GM12878 (cell line): ENCODE measurements at regions not wholly inside any gene's neighbourhood (a gene's known extent, or its start where the extent isn't known, plus 50 kb on each side); places are given as distances from the start of the nearest gene placed in this dataset.

ENCODE experiments used
- ATAC-seq: fragments of 200-7000 bp; cut with Tn5 transposase; 3 replicates; pipeline ENCODE4 v1.9.1; 2020; ENCODE audit warnings: mild to moderate bottlenecking, moderate library complexity
- BruUV-seq: library from RNA; stranded (reverse); fragments of 400-500 nt; replicated peaks from 2 replicates; lab custom pipeline; 2021; lab: Mats Ljungman, UMichigan
- CTCF ChIA-PET: fragments of 300-600 bp; sonication (Branson Sonifier 250); formaldehyde crosslinking; extraction: SDS; loops from one replicate; lab custom pipeline; 2021; ENCODE audit warnings: inconsistent platforms; lab: Yijun Ruan, JAX
- POLR2A ChIA-PET: fragments of 350-600 bp; formaldehyde crosslinking; extraction: SDS; loops from one replicate; lab custom pipeline; 2021; ENCODE audit warnings: inconsistent platforms; lab: Charles Lee
- RAD21 ChIA-PET: fragments of 300-600 bp; sonication (Branson Sonifier 250); formaldehyde crosslinking; loops from one replicate; lab custom pipeline; 2023; ENCODE audit warnings: antibody characterized with exemption; ENCODE audit not compliant: unreplicated experiment; lab: Charles Lee
- SMC1A ChIA-PET: fragments of 300-600 bp; sonication (Branson Sonifier 250); formaldehyde crosslinking; loops from one replicate; lab custom pipeline; 2023; ENCODE audit not compliant: unreplicated experiment, uncharacterized antibody; lab: Charles Lee
- DNase-seq: peaks from one replicate; pipeline ENCODE4 v3.0.0-alpha.2; 2011; ENCODE audit warnings: low read depth, low spot score
- FAIRE-seq: peaks from 3 replicates; lab custom pipeline; 2011; peaks lifted over from hg19 to GRCh38; lab: Jason Lieb, UNC
- H2AFZ ChIP-seq: 2 replicates; pipeline ENCODE4 v1.6.0; 2011; ENCODE audit warnings: low read depth, low read length, control low read depth; ENCODE audit not compliant: control insufficient read depth
- H3K27ac ChIP-seq: 2 replicates; pipeline ENCODE4 v1.5.1; 2011; ENCODE audit warnings: control low read depth; ENCODE audit not compliant: control insufficient read depth, insufficient read depth
- H3K27me3 ChIP-seq, 2 experiments: replicated peaks in 1 of 2; 2 replicates each; pipeline versions ENCODE4 v1.6.0 to v1.6.1; 2011; ENCODE audit warnings: low read length in 1 of 2; ENCODE audit not compliant: control insufficient read depth in 2 of 2, insufficient read depth in 2 of 2
- H3K36me3 ChIP-seq, 2 experiments: 2 replicates each; pipeline ENCODE4 v1.5.1; 2011; ENCODE audit warnings: low read length in 1 of 2; ENCODE audit not compliant: control insufficient read depth in 2 of 2, insufficient read depth in 2 of 2
- H3K4me1 ChIP-seq: 2 replicates; pipeline ENCODE4 v1.6.1; 2011; ENCODE audit warnings: mild to moderate bottlenecking, low read length, moderate library complexity, mixed read lengths; ENCODE audit not compliant: control insufficient read depth, insufficient read depth
- H3K4me2 ChIP-seq: 2 replicates; pipeline ENCODE4 v1.6.0; 2011; ENCODE audit warnings: control low read depth; ENCODE audit not compliant: control insufficient read depth, insufficient read depth
- H3K4me3 ChIP-seq: fragments of 200-600 bp; sonication (generic); 2 replicates; pipeline ENCODE4 v1.5.1; 2016
- H3K79me2 ChIP-seq: 2 replicates; pipeline ENCODE4 v1.6.0; 2011; ENCODE audit warnings: low read length; ENCODE audit not compliant: control insufficient read depth, insufficient read depth
- H3K9ac ChIP-seq: 2 replicates; pipeline ENCODE4 v1.8.0; 2011; ENCODE audit warnings: low read length, control low read depth, mixed read lengths; ENCODE audit not compliant: control insufficient read depth, insufficient read depth
- H3K9me3 ChIP-seq: replicated peaks from 3 replicates; pipeline ENCODE4 v1.5.1; 2011; ENCODE audit warnings: mild to moderate bottlenecking, low read length; ENCODE audit not compliant: control insufficient read depth, insufficient read depth
- H4K20me1 ChIP-seq: 2 replicates; pipeline ENCODE4 v1.6.0; 2011; ENCODE audit not compliant: control insufficient read depth, insufficient read depth
- BMI1 ChIP-seq: fragments of 450-650 bp; IDR thresholded peaks from 2 replicates; pipeline ENCODE4 v1.6.1; 2016; ENCODE audit warnings: mild to moderate bottlenecking, moderate library complexity, borderline replicate concordance
- CREM ChIP-seq: IDR thresholded peaks from 2 replicates; pipeline ENCODE4 v1.6.1; 2014; ENCODE audit warnings: antibody characterized with exemption, low read depth
- ELK1 ChIP-seq: IDR thresholded peaks from 2 replicates; pipeline ENCODE4 v1.6.1; 2012; ENCODE audit warnings: low read depth, low read length, improper control_type of control experiment
- EP300 ChIP-seq, 2 experiments: fragments of 150-350 bp in 1 of 2; IDR thresholded peaks; 2 replicates each; pipeline ENCODE4 v1.6.1; 2011 to 2012; ENCODE audit warnings: low read depth in 2 of 2, low read length in 2 of 2, borderline replicate concordance in 1 of 2, improper control_type of control experiment in 1 of 2, inconsistent platforms in 1 of 2; ENCODE audit not compliant: control insufficient read depth in 1 of 2
- GATAD2B ChIP-seq: fragments of 450-650 bp; conservative IDR thresholded peaks from 2 replicates; pipeline ENCODE4 v1.6.1; 2017; ENCODE audit warnings: low read depth, mild to moderate bottlenecking, moderate library complexity
- IKZF2 ChIP-seq, 2 experiments: fragments of 450-650 bp; IDR thresholded peaks; 2 replicates each; pipeline ENCODE4 v1.6.1; 2017; ENCODE audit warnings: mild to moderate bottlenecking in 2 of 2, moderate library complexity in 2 of 2
- MYB ChIP-seq: fragments of 150-350 bp; IDR thresholded peaks from 2 replicates; pipeline ENCODE4 v1.6.1; 2014; ENCODE audit warnings: mild to moderate bottlenecking, low read depth, low read length, borderline replicate concordance
- MYC ChIP-seq: IDR thresholded peaks from 2 replicates; pipeline ENCODE4 v1.6.1; 2011; ENCODE audit warnings: mild to moderate bottlenecking, low read length, moderate library complexity, inconsistent platforms; ENCODE audit not compliant: insufficient read depth, insufficient replicate concordance, insufficient read length, severe bottlenecking
- RUNX3 ChIP-seq: IDR thresholded peaks from 2 replicates; pipeline ENCODE4 v1.6.1; 2012; ENCODE audit warnings: low read length, inconsistent platforms
- USF1 ChIP-seq: IDR thresholded peaks from 2 replicates; pipeline ENCODE4 v1.6.1; 2011; ENCODE audit warnings: borderline replicate concordance, low read depth, mild to moderate bottlenecking, moderate library complexity, mixed read lengths, low read length; ENCODE audit not compliant: insufficient read depth; ENCODE audit errors: extremely low read length
- ZNF592 ChIP-seq: fragments of 450-650 bp; IDR thresholded peaks from 2 replicates; pipeline ENCODE4 v1.6.1; 2017; ENCODE audit warnings: mild to moderate bottlenecking, moderate library complexity
- WGBS: methylation state at CpG from one replicate; pipeline ENCODE4 v1.1.6; 2016; ENCODE audit warnings: low lambda C conversion rate; ENCODE audit not compliant: insufficient replicate concordance, insufficient coverage; ENCODE audit errors: missing lambda C conversion rate; 5-methylcytosine and 5-hydroxymethylcytosine counted together
- in situ Hi-C: fragments of 300-500 bp; cut with MboI; formaldehyde crosslinking; loops from 9 replicates; pipeline ENCODE4 v1.14.3; 2018; ENCODE audit warnings: mixed read lengths
- intact Hi-C: fragments of 100-400 bp; cut with micrococcal nuclease; formaldehyde crosslinking; loops from one replicate; pipeline ENCODE4 v1.14.2; 2022; ENCODE audit not compliant: unreplicated experiment

- 39% methylated on average over 2 of the region's 2 CpGs for WGBS
Observed at GRCh38 chr3:164845739-164846138, 232.6 kb downstream of the SI start.

More at GRCh38 chr3:164845739-164846138, 232.6 kb downstream of the SI start:
- FAIRE-seq = no peak
- Histone ChIP-seq H3K36me3 (no peaks in the 10 kb centered on the region), H4K20me1 (no peaks in the 10 kb centered on the region), H3K27ac (no peak overlapping the region), H3K9me3 (no peaks in the 10 kb centered on the region), H3K27me3 (no peaks in the 10 kb centered on the region), H3K4me1 (no peaks in the 10 kb centered on the region), H3K4me3 (no peak overlapping the region), H3K79me2 (no peaks in the 10 kb centered on the region), H2AFZ (no peak overlapping the region), H3K9ac (no peak overlapping the region), H3K4me2 (no peak overlapping the region)
- BruUV-seq = no TSS peak
- DNase-seq = no peak
- POLR2A ChIA-PET = no interaction called here
- CTCF ChIA-PET = no interaction called here
- ATAC-seq = no peak
- TF ChIP-seq IKZF2 (IDR thresholded peaks at IDR 0.05) (no peak), ELK1 (no peak), CREM (no peak), EP300 (IDR thresholded peaks at IDR 0.05; ENCODE audit: borderline replicate concordance in 1 of 2, control insufficient read depth in 1 of 2, low read depth in 2 of 2, low read length in 2 of 2) (no peak), GATAD2B (no peak), RUNX3 (no peak), ZNF592 (no peak), MYC (no peak), MYB (no peak), USF1 (no peak), BMI1 (no peak)
- SMC1A ChIA-PET = no interaction called here
- in situ Hi-C loops (no loop called here), intact Hi-C loops (no loop called here)
- RAD21 ChIA-PET = no interaction called here
